ENCODE measurements at regions not wholly inside any gene's neighbourhood (a gene's known extent, or its start where the extent isn't known, plus 50 kb on each side); places are given as distances from the start of the nearest gene placed in this dataset.
"Not testable (repeated sequence)": the region's sequence is repeated elsewhere in the genome, so short reads cannot be mapped to it uniquely, and the experiment has no call there.

- DNase-seq (ENCODE audit: low read depth) = no peak
These were observed 152.6 kb downstream of the CRLF2 start for GRCh38 chrX:1059576-1060561.

DNA sequence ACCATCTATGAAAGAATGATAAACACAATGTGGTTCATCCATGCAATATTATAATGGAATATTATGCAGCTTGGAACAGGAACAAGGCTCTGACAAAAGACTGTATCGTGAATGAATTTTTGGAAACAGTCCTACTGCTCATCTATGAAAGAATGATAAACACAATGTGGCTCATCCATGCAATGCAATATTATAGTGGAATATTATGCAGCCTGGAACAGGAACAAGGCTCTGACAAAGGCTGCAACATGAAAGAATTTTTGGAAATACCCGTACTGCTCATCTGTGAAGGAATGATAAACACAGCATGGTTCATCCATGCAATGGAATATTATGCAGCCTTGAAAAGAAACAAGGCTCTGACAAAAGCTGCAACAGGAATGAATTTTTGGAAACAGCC, 158.8 kb downstream of the CRLF2 start:
- DNase-seq (ENCODE audit: low read depth) = not testable (repeated sequence)

- DNase-seq (ENCODE audit: low read depth) = no peak
These were observed 159.4 kb downstream of the CRLF2 start for GRCh38 chrX:1053072-1053471.

GRCh38 chrX:1052021-1052420, 160.4 kb downstream of the CRLF2 start:
- DNase-seq (ENCODE audit: low read depth) = no peak

- no peak for DNase-seq (ENCODE audit: low read depth)
These were observed 161.0 kb downstream of the CRLF2 start for GRCh38 chrX:1051421-1051820.

DNA sequence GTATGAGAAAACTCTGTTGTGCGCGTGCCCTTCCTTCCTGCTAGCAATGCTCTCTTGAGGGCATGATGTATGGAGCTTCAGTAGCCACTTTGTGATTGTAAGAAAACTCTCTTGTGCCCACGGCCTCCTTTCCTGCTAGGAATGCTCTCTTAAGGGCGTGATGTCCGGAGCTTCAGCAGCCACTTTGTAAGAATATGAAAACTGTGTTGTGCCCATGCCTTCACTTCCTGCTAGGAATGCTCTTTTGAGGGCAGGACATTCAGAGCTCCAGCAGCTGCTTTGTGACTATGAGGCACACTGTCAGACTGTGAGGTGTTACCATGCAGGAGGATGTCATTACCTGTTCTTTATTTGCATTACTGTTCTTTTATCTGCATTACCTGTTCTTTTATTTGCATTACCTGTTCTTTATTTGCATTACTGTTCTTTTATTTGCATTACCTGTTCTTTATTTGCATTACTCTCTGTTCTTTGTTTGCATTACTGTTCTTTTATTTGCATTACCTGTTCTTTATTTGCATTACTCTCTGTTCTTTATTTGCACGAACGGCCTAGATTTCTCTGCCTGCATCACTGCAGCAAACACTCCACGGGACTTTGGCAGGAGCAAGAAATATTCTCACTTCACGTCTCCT, 166.7 kb downstream of the CRLF2 start:
- no peak for DNase-seq (ENCODE audit: low read depth)

GRCh38 chrX:1041091-1041490, 171.4 kb downstream of the CRLF2 start:
- no peak for DNase-seq (ENCODE audit: low read depth)

DNA sequence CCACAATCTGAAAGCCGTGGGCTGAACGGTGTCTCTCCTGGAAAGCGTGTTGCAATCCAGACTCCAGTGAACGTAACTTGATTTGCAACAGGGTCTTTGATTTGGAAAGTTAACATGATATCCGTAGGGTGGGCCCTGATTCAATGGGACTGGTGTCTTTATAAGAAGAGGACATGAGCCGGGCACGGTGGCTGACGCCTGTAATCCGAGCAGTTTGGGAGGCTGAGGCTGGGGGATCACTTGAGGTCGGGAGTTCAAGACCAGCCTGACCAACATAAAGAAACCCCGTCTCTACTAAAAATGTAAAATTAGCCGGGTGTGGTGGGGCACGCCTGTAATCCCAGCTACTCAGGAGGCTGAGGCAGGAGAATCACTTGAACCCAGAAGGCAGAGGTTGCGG, 176.5 kb downstream of the CRLF2 start:
- not testable (repeated sequence) for DNase-seq (ENCODE audit: low read depth)

DNA sequence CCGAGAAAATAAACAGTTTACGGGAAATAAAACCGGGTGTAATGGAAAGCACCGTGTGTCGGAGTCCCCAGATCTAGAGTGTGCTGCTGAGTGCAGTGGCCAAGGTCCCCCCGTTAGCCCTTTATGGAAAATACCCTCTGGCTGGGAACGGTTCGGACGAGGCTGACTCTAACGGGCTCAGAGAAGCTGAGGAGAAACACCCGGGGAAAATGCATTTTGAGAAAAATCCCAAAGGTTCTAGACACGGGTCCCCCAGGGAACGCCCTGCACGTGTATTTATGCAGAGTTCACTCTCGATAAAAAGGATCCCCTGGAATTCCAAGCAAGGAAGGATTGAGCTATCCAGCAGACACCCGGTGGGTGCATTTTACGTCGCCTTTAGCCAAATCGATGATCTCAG, 177.2 kb downstream of the CRLF2 start:
- DNase-seq (ENCODE audit: low read depth) = no peak

DNA sequence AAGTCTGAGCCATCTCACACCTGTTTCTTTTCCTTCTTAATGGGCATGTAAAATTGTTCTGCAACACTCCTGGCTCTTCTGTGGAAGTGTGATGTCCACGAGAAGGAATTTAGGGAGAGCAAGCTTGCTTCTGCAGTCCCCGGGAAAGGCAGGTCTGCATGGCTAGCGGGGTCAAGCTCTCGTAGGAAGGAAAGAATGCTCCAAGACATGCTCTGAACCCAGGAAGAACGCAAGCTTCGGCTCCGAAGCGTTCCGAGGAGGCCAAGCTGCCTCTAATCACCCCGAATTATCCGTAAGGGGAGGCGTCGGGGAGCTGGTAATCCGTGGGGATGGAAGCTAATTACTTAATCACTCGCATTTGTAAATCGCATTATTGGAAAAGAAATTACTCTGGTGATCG, 177.7 kb downstream of the CRLF2 start:
- no peak for DNase-seq (ENCODE audit: low read depth)

- no peak for DNase-seq (ENCODE audit: low read depth)
These were observed 180.7 kb downstream of the CRLF2 start for GRCh38 chrX:1031521-1032430.

DNA sequence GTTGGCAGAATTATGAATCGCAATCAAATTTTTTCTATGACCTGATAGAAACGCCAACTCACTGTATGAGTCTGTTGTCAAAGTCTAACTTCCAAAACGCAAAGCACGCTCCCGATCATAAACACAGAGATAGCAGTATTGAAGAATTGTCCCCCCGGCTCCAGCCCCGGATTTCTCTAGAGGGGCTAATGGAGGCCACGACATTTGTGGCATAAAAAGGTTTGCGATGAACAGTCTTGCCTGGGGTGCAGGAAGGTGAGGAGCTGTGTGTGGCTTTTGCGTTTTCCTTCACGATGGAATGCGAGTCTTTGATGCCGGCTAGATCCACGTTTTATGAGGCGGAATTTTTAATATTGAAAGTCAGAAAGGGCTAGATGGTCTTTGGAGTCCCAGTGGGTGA, 183.0 kb downstream of the CRLF2 start:
- no peak for DNase-seq (ENCODE audit: low read depth)

DNA sequence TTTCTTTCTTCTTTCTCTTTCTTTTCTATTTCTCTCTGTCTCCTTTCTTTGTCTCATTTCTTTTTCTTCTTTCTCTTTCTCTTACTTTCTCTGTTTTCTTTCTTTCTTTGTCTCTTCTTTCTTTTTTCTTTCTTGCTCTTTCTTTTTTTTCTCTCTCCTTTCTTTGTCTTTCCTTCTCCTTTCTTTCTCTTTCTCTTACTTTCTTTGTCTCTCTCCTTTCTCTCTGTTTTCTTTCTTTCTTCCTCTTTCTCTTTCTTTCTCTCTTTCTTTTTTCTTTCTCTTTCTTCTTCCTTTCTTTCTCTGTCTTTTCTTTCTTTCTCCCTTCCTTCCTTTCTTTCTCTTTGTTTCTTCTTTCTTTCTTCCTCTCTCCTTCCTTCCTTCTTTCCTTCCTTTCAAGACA, 184.8 kb downstream of the CRLF2 start:
- no peak for DNase-seq (ENCODE audit: low read depth)

DNA sequence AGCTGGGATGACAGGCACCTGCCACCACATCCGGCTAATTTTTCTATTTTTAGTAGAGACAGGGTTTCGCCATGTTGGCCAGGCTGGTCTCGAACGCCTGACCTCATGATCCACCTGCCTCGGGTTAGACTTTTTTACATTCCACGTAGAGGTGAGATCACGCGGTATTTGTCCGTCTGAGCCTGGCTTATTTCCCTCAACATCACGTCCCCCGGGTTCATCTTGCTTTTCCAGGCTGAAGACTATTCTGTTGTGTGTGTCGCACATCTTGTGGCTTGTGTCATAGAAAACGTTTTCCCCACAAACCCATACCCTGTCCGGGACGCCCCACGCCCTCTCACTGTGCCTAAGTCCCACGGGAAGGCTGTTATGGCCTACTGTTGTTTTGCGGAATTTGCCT, 185.3 kb downstream of the CRLF2 start:
- no peak for DNase-seq (ENCODE audit: low read depth)

- DNase-seq (ENCODE audit: low read depth) = no peak
These were observed 186.0 kb downstream of the CRLF2 start for GRCh38 chrX:1026263-1027015.

- no peak for DNase-seq (ENCODE audit: low read depth)
These were observed 187.0 kb downstream of the CRLF2 start for GRCh38 chrX:1025413-1025812.

DNA sequence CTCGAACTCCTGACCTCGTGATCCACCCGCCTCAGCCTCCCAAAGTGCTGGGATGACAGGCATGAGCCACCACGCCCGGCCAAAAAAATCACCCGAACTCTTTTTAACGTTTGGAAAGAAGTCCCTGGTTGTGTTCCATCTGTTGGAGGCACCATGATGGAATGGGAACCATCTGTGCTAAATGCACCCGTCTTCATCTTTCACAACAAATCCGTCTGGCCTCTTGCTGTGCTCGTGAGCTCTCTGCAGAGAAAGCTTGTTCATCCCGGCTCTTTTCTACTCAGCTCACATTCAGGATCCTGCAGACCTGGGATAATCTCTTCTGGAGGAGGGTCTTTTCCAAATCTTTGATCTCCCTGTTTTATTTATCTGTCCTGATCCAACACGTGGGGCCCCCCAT, 188.8 kb downstream of the CRLF2 start:
- DNase-seq (ENCODE audit: low read depth) = no peak

GRCh38 chrX:1021314-1021993, 191.0 kb downstream of the CRLF2 start:
- not testable (repeated sequence) for DNase-seq (ENCODE audit: low read depth)

DNA sequence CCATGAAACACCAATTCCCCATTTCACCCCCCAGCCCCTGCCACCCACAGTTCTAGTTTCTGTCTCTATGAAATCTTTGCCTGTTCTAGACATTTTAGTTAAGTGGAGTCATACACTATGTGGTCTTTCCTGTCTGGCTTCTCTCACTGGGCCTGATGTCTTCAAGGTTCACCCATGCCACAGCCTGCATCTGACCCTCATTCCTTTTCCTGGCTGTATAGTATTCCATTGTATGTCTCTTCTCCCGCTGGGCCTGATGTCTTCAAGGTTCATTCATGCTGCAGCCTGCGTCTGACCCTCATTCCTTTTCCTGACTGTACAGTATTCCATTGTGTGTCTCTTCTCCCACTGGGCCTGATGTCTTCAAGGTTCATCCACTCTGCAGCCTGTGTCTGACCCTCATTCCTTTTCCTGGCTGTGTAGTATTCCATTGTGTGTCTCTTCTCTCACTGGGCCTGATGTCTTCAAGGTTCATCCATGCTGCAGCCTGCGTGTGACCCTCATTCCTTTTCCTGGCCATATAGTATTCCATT, 191.7 kb downstream of the CRLF2 start:
- no peak for DNase-seq (ENCODE audit: low read depth)

DNA sequence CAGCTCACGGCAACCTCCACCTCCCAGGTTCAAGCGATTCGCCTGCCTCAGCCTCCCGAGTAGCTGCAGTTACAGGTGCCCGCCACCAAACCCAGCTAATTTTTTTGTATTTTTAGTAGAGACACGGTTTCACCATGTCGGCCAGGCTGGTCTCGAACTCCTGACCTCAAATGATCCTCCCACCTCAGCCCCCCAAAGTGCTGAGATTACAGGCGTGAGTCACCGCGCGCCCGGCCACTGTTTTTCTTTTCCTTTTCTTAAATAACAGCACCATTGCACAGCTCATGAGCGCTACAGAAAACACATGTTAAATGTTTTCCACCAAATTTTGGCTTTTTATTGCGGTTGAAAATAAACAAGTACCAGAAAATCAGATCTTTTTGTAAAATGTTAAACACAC, 195.5 kb downstream of the CRLF2 start:
- DNase-seq (ENCODE audit: low read depth) = not testable (repeated sequence)

GRCh38 chrX:1016281-1016680, 196.2 kb downstream of the CRLF2 start:
- not testable (repeated sequence) for DNase-seq (ENCODE audit: low read depth)

Measured in stromal cell of bone marrow (primary cell).